Activated CD4-positive, alpha-beta T cell treated with anti-CD3 and anti-CD28 coated beads, Interleukin-2, amount 10 ng/mL, durations not matched to agents 7 days and 5 days (primary cell): ENCODE measurements at regions not wholly inside any gene's neighbourhood (a gene's known extent, or its start where the extent isn't known, plus 50 kb on each side); places are given as distances from the start of the nearest gene placed in this dataset.

Source experiments
- CTCF ChIA-PET: fragments of 350-600 bp; sonication (Branson Sonifier 250); formaldehyde crosslinking; loops from one replicate; lab custom pipeline; 2021; ENCODE audit warnings: antibody characterized with exemption; lab: Charles Lee
- POLR2A ChIA-PET: fragments of 350-600 bp; sonication (Branson Sonifier 250); formaldehyde crosslinking; loops from one replicate; lab custom pipeline; 2021; ENCODE audit warnings: antibody characterized with exemption; lab: Charles Lee
- DNase-seq: peaks from one replicate; pipeline ENCODE4 v3.0.0-alpha.2; 2020
- H3K27ac Mint-ChIP-seq: one replicate; pipeline ENCODE4 v1.8.0; 2021; ENCODE audit warnings: mild to moderate bottlenecking, moderate library complexity, mixed read lengths
- H3K27me3 Mint-ChIP-seq: one replicate; pipeline ENCODE4 v1.8.0; 2021; ENCODE audit warnings: mixed read lengths
- H3K36me3 Mint-ChIP-seq: one replicate; pipeline ENCODE4 v1.8.0; 2021; ENCODE audit warnings: low read depth, mixed read lengths
- H3K4me1 Mint-ChIP-seq: one replicate; pipeline ENCODE4 v1.8.0; 2021; ENCODE audit warnings: mixed read lengths
- H3K4me3 Mint-ChIP-seq: one replicate; pipeline ENCODE4 v1.8.0; 2021; ENCODE audit warnings: mild to moderate bottlenecking, moderate library complexity, mixed read lengths
- H3K9me3 Mint-ChIP-seq: one replicate; pipeline ENCODE4 v1.8.0; 2021; ENCODE audit warnings: mixed read lengths

GRCh38 chr1:88252745-88253144 lies 431.3 kb upstream of the PKN2 start:
- no peaks in the 10 kb centered on the region for H3K9me3 Mint-ChIP-seq
- no peak overlapping the region for H3K27ac Mint-ChIP-seq
- no peak for DNase-seq
- ChIA-PET CTCF (no interaction called here), POLR2A (no interaction called here)
- no peak overlapping the region for H3K4me3 Mint-ChIP-seq
- no peaks in the 10 kb centered on the region for H3K36me3 Mint-ChIP-seq
- no peaks in the 10 kb centered on the region for H3K27me3 Mint-ChIP-seq
- H3K4me1 Mint-ChIP-seq: no peaks in the 10 kb centered on the region

- H3K27me3 Mint-ChIP-seq: peaks cover 1% of the 10 kb centered on the region
- ChIA-PET CTCF (no interaction called here), POLR2A (no interaction called here)
- no peak overlapping the region for H3K4me3 Mint-ChIP-seq
- H3K4me1 Mint-ChIP-seq: no peaks in the 10 kb centered on the region
- no peaks in the 10 kb centered on the region for H3K36me3 Mint-ChIP-seq
- H3K27ac Mint-ChIP-seq: no peak overlapping the region
- peaks cover 3% of the 10 kb centered on the region for H3K9me3 Mint-ChIP-seq
- DNase-seq: no peak
Measured at GRCh38 chr1:88265606-88266005, 418.5 kb upstream of the PKN2 start.

GRCh38 chr1:88266051-88266450 lies 418.0 kb upstream of the PKN2 start:
- Mint-ChIP-seq H3K36me3 (no peaks in the 10 kb centered on the region), H3K4me1 (no peaks in the 10 kb centered on the region), H3K27ac (no peak overlapping the region), H3K9me3 (peaks cover 1% of the 10 kb centered on the region), H3K27me3 (peaks cover 1% of the 10 kb centered on the region), H3K4me3 (no peak overlapping the region)
- ChIA-PET CTCF (no interaction called here), POLR2A (no interaction called here)
- no peak for DNase-seq

- ChIA-PET CTCF (no interaction called here), POLR2A (no interaction called here)
- peaks cover 1% of the 10 kb centered on the region for H3K27me3 Mint-ChIP-seq
Measured at GRCh38 chr1:88272216-88272615, 411.9 kb upstream of the PKN2 start.

GRCh38 chr1:88274431-88274830 lies 409.6 kb upstream of the PKN2 start:
- no peaks in the 10 kb centered on the region for H3K36me3 Mint-ChIP-seq
- POLR2A ChIA-PET: no interaction called here
- CTCF ChIA-PET: no interaction called here
- H3K9me3 Mint-ChIP-seq: no peaks in the 10 kb centered on the region
- H3K4me1 Mint-ChIP-seq: no peaks in the 10 kb centered on the region
- no peak overlapping the region for H3K27ac Mint-ChIP-seq
- DNase-seq: no peak
- H3K4me3 Mint-ChIP-seq: no peak overlapping the region
- no peaks in the 10 kb centered on the region for H3K27me3 Mint-ChIP-seq

More at GRCh38 chr1:88272216-88272615, 411.9 kb upstream of the PKN2 start:
- Mint-ChIP-seq H3K36me3 (no peaks in the 10 kb centered on the region), H3K9me3 (no peaks in the 10 kb centered on the region), H3K4me1 (no peaks in the 10 kb centered on the region), H3K27ac (no peak overlapping the region), H3K4me3 (no peak overlapping the region)
- no peak for DNase-seq

GRCh38 chr1:88275259-88275862 lies 408.7 kb upstream of the PKN2 start:
- CTCF ChIA-PET: interaction anchor here (0.7 kb wide), 1 partner anchor 7 kb away, joined by 3 read pairs; no protein-coding TSS in a partner anchor
- no peaks in the 10 kb centered on the region for H3K9me3 Mint-ChIP-seq
- no peak overlapping the region for H3K4me3 Mint-ChIP-seq
- no peaks in the 10 kb centered on the region for H3K4me1 Mint-ChIP-seq
- POLR2A ChIA-PET: no interaction called here
- no peaks in the 10 kb centered on the region for H3K36me3 Mint-ChIP-seq
- no peaks in the 10 kb centered on the region for H3K27me3 Mint-ChIP-seq
- no peak for DNase-seq
- H3K27ac Mint-ChIP-seq: no peak overlapping the region

- ChIA-PET CTCF (no interaction called here), POLR2A (no interaction called here)
- no peak overlapping the region for H3K27ac Mint-ChIP-seq
- DNase-seq: no peak
- H3K9me3 Mint-ChIP-seq: no peaks in the 10 kb centered on the region
- H3K36me3 Mint-ChIP-seq: no peaks in the 10 kb centered on the region
- H3K27me3 Mint-ChIP-seq: no peaks in the 10 kb centered on the region
- H3K4me3 Mint-ChIP-seq: no peak overlapping the region
- no peaks in the 10 kb centered on the region for H3K4me1 Mint-ChIP-seq
Measured at GRCh38 chr1:88276163-88276562, 407.9 kb upstream of the PKN2 start.

GRCh38 chr1:88284066-88284465 lies 400.0 kb upstream of the PKN2 start:
- POLR2A ChIA-PET: no interaction called here
- Mint-ChIP-seq H3K27ac (no peak overlapping the region), H3K4me3 (no peak overlapping the region), H3K27me3 (no peaks in the 10 kb centered on the region), H3K4me1 (no peaks in the 10 kb centered on the region), H3K36me3 (no peaks in the 10 kb centered on the region), H3K9me3 (no peaks in the 10 kb centered on the region)
- CTCF ChIA-PET: no interaction called here
- no peak for DNase-seq

GRCh38 chr1:88284666-88285366 lies 399.3 kb upstream of the PKN2 start:
- no peak overlapping the region for H3K27ac Mint-ChIP-seq
- no peak overlapping the region for H3K4me3 Mint-ChIP-seq
- ChIA-PET CTCF (no interaction called here), POLR2A (no interaction called here)
- no peaks in the 10 kb centered on the region for H3K27me3 Mint-ChIP-seq
- H3K36me3 Mint-ChIP-seq: no peaks in the 10 kb centered on the region
- no peak for DNase-seq
- H3K9me3 Mint-ChIP-seq: no peaks in the 10 kb centered on the region
- no peaks in the 10 kb centered on the region for H3K4me1 Mint-ChIP-seq

GRCh38 chr1:88286716-88287115 lies 397.4 kb upstream of the PKN2 start:
- CTCF ChIA-PET: interaction anchor here (1.5 kb wide), 1 partner anchor 107 kb away, joined by 3 read pairs; no protein-coding TSS in a partner anchor
- Mint-ChIP-seq H3K27me3 (no peaks in the 10 kb centered on the region), H3K4me3 (no peak overlapping the region), H3K27ac (no peak overlapping the region), H3K4me1 (no peaks in the 10 kb centered on the region), H3K36me3 (no peaks in the 10 kb centered on the region), H3K9me3 (no peaks in the 10 kb centered on the region)
- DNase-seq: no peak
- POLR2A ChIA-PET: no interaction called here

GRCh38 chr1:88288571-88288970 lies 395.5 kb upstream of the PKN2 start:
- Mint-ChIP-seq H3K27ac (no peak overlapping the region), H3K27me3 (no peaks in the 10 kb centered on the region), H3K4me1 (no peaks in the 10 kb centered on the region), H3K4me3 (no peak overlapping the region), H3K9me3 (no peaks in the 10 kb centered on the region), H3K36me3 (no peaks in the 10 kb centered on the region)
- DNase-seq: no peak
- ChIA-PET POLR2A (no interaction called here), CTCF (no interaction called here)

GRCh38 chr1:88289401-88290102 lies 394.5 kb upstream of the PKN2 start:
- Mint-ChIP-seq H3K27ac (no peak overlapping the region), H3K27me3 (no peaks in the 10 kb centered on the region), H3K36me3 (no peaks in the 10 kb centered on the region), H3K9me3 (no peaks in the 10 kb centered on the region), H3K4me1 (no peaks in the 10 kb centered on the region), H3K4me3 (no peak overlapping the region)
- ChIA-PET CTCF (no interaction called here), POLR2A (no interaction called here)
- DNase-seq: no peak

GRCh38 chr1:88291611-88292354 lies 392.3 kb upstream of the PKN2 start:
- no peaks in the 10 kb centered on the region for H3K36me3 Mint-ChIP-seq
- H3K4me1 Mint-ChIP-seq: no peaks in the 10 kb centered on the region
- no peaks in the 10 kb centered on the region for H3K9me3 Mint-ChIP-seq
- no peak overlapping the region for H3K27ac Mint-ChIP-seq
- DNase-seq: no peak
- H3K4me3 Mint-ChIP-seq: no peak overlapping the region
- ChIA-PET CTCF (no interaction called here), POLR2A (no interaction called here)
- no peaks in the 10 kb centered on the region for H3K27me3 Mint-ChIP-seq
